A549 (cell line): ENCODE measurements at regions not wholly inside any gene's neighbourhood (a gene's known extent, or its start where the extent isn't known, plus 50 kb on each side); places are given as distances from the start of the nearest gene placed in this dataset.

Experiments used
- ATAC-seq, 2 experiments: fragments of 200-7000 bp in 1 of 2; fragments of >200 bp in 1 of 2; cut with Nextera tagmentation in 1 of 2; cut with Tn5 transposase in 1 of 2; 3 replicates each; pipeline versions ENCODE4 v1.8.0 to v1.9.1; 2018 to 2020; ENCODE audit warnings: mild to moderate bottlenecking in 1 of 2, moderate library complexity in 1 of 2
- CTCF ChIA-PET: fragments of 300-600 bp; sonication (Branson Sonifier 250); formaldehyde crosslinking; extraction: SDS; loops from one replicate; lab custom pipeline; 2021; ENCODE audit warnings: antibody characterized with exemption, inconsistent platforms; lab: Yijun Ruan, JAX
- POLR2A ChIA-PET: fragments of 350-600 bp; formaldehyde crosslinking; extraction: SDS; loops from one replicate; lab custom pipeline; 2021; ENCODE audit warnings: antibody characterized with exemption, inconsistent platforms; lab: Yijun Ruan, JAX
- DNase-seq, 2 experiments: peaks; one replicate each; pipeline versions ENCODE4 v3.0.0 to v3.0.0-alpha.2; 2011 to 2016; ENCODE audit warnings: low read depth in 1 of 2, low spot score in 1 of 2
- FAIRE-seq: peaks from 2 replicates; lab custom pipeline; 2011; peaks lifted over from hg19 to GRCh38; lab: Jason Lieb, UNC
- H3K27ac ChIP-seq, 2 experiments: fragments of >200 bp; sonication (Bioruptor Twin); formaldehyde crosslinking; 3 replicates each; pipeline ENCODE4 v1.5.1; 2016 to 2017
- H3K4me1 ChIP-seq: fragments of >200 bp; sonication (Bioruptor Twin); formaldehyde crosslinking; 3 replicates; pipeline ENCODE4 v1.6.1; 2016
- H3K4me2 ChIP-seq: fragments of >200 bp; sonication (Bioruptor Twin); formaldehyde crosslinking; 3 replicates; pipeline ENCODE4 v1.6.1; 2016
- H3K4me3 ChIP-seq: fragments of >200 bp; sonication (Bioruptor Twin); formaldehyde crosslinking; 3 replicates; pipeline ENCODE4 v1.5.1; 2016
- H3K9me3 ChIP-seq: fragments of >200 bp; sonication (Bioruptor Twin); formaldehyde crosslinking; 3 replicates; pipeline ENCODE4 v1.6.1; 2016
- ATOH8 ChIP-seq: fragments of 250-450 bp; sonication (Bioruptor Pico); IDR thresholded peaks from 2 replicates; pipeline ENCODE4 v1.5.0; 2020; ENCODE audit warnings: low read depth, mild to moderate bottlenecking, moderate library complexity
- BHLHE40 ChIP-seq: IDR thresholded peaks from 2 replicates; pipeline ENCODE4 v1.6.1; 2012; ENCODE audit warnings: low read depth, low read length, inconsistent platforms
- CBX8 ChIP-seq: fragments of 200-600 bp; sonication (generic); IDR thresholded peaks from 2 replicates; pipeline ENCODE4 v1.6.1; 2016
- CTCF ChIP-seq: fragments of >200 bp; sonication (Bioruptor Twin); formaldehyde crosslinking; IDR thresholded peaks from 3 replicates; pipeline ENCODE4 v1.5.1; 2016
- E2F6 ChIP-seq: IDR thresholded peaks from 2 replicates; pipeline ENCODE4 v1.6.1; 2012; ENCODE audit warnings: low read depth, borderline replicate concordance
- EHF ChIP-seq: fragments of 250-450 bp; sonication (Bioruptor Pico); IDR thresholded peaks from 2 replicates; pipeline ENCODE4 v1.5.0; 2020; ENCODE audit warnings: mild to moderate bottlenecking
- EHMT2 ChIP-seq: fragments of 200-600 bp; sonication (generic); IDR thresholded peaks from 2 replicates; pipeline ENCODE4 v1.6.1; 2016; ENCODE audit warnings: antibody characterized with exemption, low read depth, mild to moderate bottlenecking, moderate library complexity
- ESRRA ChIP-seq: fragments of 150-350 bp; IDR thresholded peaks from 2 replicates; pipeline ENCODE4 v1.6.1; 2014; ENCODE audit warnings: mild to moderate bottlenecking, low read length, borderline replicate concordance
- FOSL2 ChIP-seq, 2 experiments: fragments of 450-650 bp in 1 of 2; fragments of >200 bp in 1 of 2; sonication (Bioruptor Twin) in 1 of 2; formaldehyde crosslinking; IDR thresholded peaks; 2 replicates each; pipeline versions ENCODE4 v1.5.0 to v1.6.1; 2016 to 2020; ENCODE audit warnings: mild to moderate bottlenecking in 1 of 2, moderate library complexity in 1 of 2
- HES2 ChIP-seq: fragments of >200 bp; sonication (Bioruptor Twin); formaldehyde crosslinking; IDR thresholded peaks from 2 replicates; pipeline ENCODE4 v1.6.1; 2016
- HOXB13 ChIP-seq: fragments of 250-450 bp; sonication (Bioruptor Pico); IDR thresholded peaks from 2 replicates; pipeline ENCODE4 v1.5.0; 2020; ENCODE audit warnings: low read depth, mild to moderate bottlenecking, moderate library complexity
- HOXB5 ChIP-seq: fragments of 250-450 bp; sonication (Bioruptor Pico); IDR thresholded peaks from 2 replicates; pipeline ENCODE4 v1.5.0; 2020; ENCODE audit warnings: mild to moderate bottlenecking, moderate library complexity
- KDM5A ChIP-seq: fragments of 200-600 bp; sonication (generic); IDR thresholded peaks from 2 replicates; pipeline ENCODE4 v1.6.1; 2016; ENCODE audit warnings: antibody characterized with exemption, mild to moderate bottlenecking
- MAZ ChIP-seq: fragments of 150-350 bp; IDR thresholded peaks from 2 replicates; pipeline ENCODE4 v1.6.1; 2014; ENCODE audit warnings: antibody characterized with exemption, low read depth, low read length, borderline replicate concordance
- MYC ChIP-seq: IDR thresholded peaks from 2 replicates; pipeline ENCODE4 v1.6.1; 2012; ENCODE audit warnings: mild to moderate bottlenecking, inconsistent platforms, low read length, improper control_type of control experiment, borderline replicate concordance
- NR3C1 ChIP-seq: fragments of >200 bp; sonication (Bioruptor Twin); formaldehyde crosslinking; IDR thresholded peaks from 3 replicates; pipeline ENCODE4 v1.6.1; 2017
- POLR2AphosphoS2 ChIP-seq: conservative IDR thresholded peaks from 2 replicates; pipeline ENCODE4 v1.6.1; 2012; ENCODE audit warnings: low read length, improper control_type of control experiment, inconsistent platforms
- RAD21 ChIP-seq, 2 experiments: fragments of >200 bp in 1 of 2; sonication (Bioruptor Twin) in 1 of 2; formaldehyde crosslinking in 1 of 2; IDR thresholded peaks in 1 of 2; conservative IDR thresholded peaks in 1 of 2; 2 replicates in 1 of 2; 3 replicates in 1 of 2; pipeline ENCODE4 v1.6.1; 2012 to 2018; ENCODE audit warnings: inconsistent platforms in 1 of 2
- RARB ChIP-seq: fragments of 250-450 bp; sonication (Bioruptor Pico); IDR thresholded peaks from 2 replicates; pipeline ENCODE4 v1.8.0; 2021; ENCODE audit warnings: mild to moderate bottlenecking, moderate library complexity
- RNF2 ChIP-seq: fragments of 200-600 bp; sonication (generic); IDR thresholded peaks from 2 replicates; pipeline ENCODE4 v1.6.1; 2016; ENCODE audit warnings: low read depth, mild to moderate bottlenecking, antibody characterized with exemption, moderate library complexity, borderline replicate concordance
- SMC3 ChIP-seq: fragments of >200 bp; sonication (Bioruptor Twin); formaldehyde crosslinking; IDR thresholded peaks from 3 replicates; pipeline ENCODE4 v1.6.1; 2018; ENCODE audit warnings: inconsistent platforms
- TFCP2L1 ChIP-seq: fragments of 250-450 bp; sonication (Bioruptor Pico); IDR thresholded peaks from 2 replicates; pipeline ENCODE4 v1.5.0; 2021; ENCODE audit warnings: mild to moderate bottlenecking
- TP53 ChIP-seq: fragments of 250-450 bp; sonication (Bioruptor Pico); IDR thresholded peaks from 2 replicates; pipeline ENCODE4 v1.5.0; 2021; ENCODE audit warnings: mild to moderate bottlenecking, moderate library complexity
- USF2 ChIP-seq: fragments of 450-650 bp; IDR thresholded peaks from 2 replicates; pipeline ENCODE4 v1.6.1; 2014; ENCODE audit warnings: antibody characterized with exemption
- ZC3H11A ChIP-seq: fragments of 450-650 bp; IDR thresholded peaks from 2 replicates; pipeline ENCODE4 v1.6.1; 2014; ENCODE audit warnings: antibody characterized with exemption, mild to moderate bottlenecking
- ZSCAN20 ChIP-seq: fragments of 250-450 bp; sonication (Bioruptor Pico); IDR thresholded peaks from 2 replicates; pipeline ENCODE4 v1.8.0; 2022; ENCODE audit warnings: mild to moderate bottlenecking, moderate library complexity
- WGBS: methylation state at CpG from one replicate; pipeline ENCODE4 v1.1.6; 2017; ENCODE audit errors: missing lambda C conversion rate; 5-methylcytosine and 5-hydroxymethylcytosine counted together
- TF ChIP-seq, protein P1 (sequence below): IDR thresholded peaks from 2 replicates; pipeline ENCODE4 v1.6.1; 2012

DNA sequence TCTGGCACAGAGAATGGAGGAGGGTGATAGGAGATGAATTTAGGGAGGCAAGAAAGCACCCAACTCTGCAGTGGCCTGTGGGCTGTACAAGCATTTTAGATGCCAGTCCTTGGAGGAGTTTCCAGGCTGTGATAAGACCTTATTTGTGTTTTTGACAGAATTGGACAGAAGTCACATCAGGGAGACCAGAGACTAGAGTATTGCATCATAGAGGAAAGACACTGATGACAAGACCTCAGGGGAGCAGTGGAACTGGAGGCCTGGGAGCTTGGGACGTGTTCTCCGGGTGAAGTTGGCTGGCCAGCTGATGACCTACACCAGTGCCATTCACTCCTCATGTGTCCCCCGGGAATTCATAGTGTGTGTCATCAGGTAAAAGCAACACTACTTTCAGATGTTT is 284.0 kb upstream of the ZFP42 start:
- CTCF ChIA-PET: no interaction called here
- FAIRE-seq: no peak
- 79% methylated on average over 3 of the region's 3 CpGs for WGBS

GRCh38 chr4:187714957-187715356 is 280.6 kb upstream of the ZFP42 start:
- FAIRE-seq: no peak
- WGBS: 84% methylated on average over 5 of the region's 5 CpGs
- TF ChIP-seq ZSCAN20 (CRISPR knock-in tag) (no peak), RAD21 (conservative IDR thresholded peaks at IDR 0.05 in 1 of 2, IDR thresholded peaks at IDR 0.05 in 1 of 2) (no peak), HES2 (no peak), FOSL2 (IDR thresholded peaks at IDR 0.05) (no peak), FOSL2 (CRISPR knock-in tag; IDR thresholded peaks at IDR 0.05) (no peak), MYC (no peak), HOXB5 (CRISPR knock-in tag) (no peak), RNF2 (no peak), TFCP2L1 (CRISPR knock-in tag) (no peak), ATOH8 (CRISPR knock-in tag) (no peak), USF2 (no peak), BHLHE40 (no peak), HOXB13 (CRISPR knock-in tag) (no peak)
- TF ChIP-seq, all 56 proteins: peak for 0
- ATAC-seq (no peak), DNase-seq (no peak)
- Histone ChIP-seq H3K9me3 (no peaks in the 10 kb centered on the region), H3K27ac (no peak overlapping the region), H3K4me1 (no peaks in the 10 kb centered on the region), H3K4me3 (no peak overlapping the region), H3K4me2 (no peak overlapping the region)
- CTCF ChIA-PET: interaction anchor here (0.6 kb wide), 1 partner anchor 220 kb away, joined by 3 read pairs; no protein-coding TSS in a partner anchor
- POLR2A ChIA-PET: no interaction called here

More for the DNA sequence above, 284.0 kb upstream of the ZFP42 start:
- H3K4me1 ChIP-seq: no peaks in the 10 kb centered on the region
- no peak overlapping the region for H3K4me3 ChIP-seq
- DNase-seq: no peak
- no peak overlapping the region for H3K27ac ChIP-seq
- 0 out of 3 replicates have a peak, but pooled peaks cover 2% of the 10 kb centered on the region for H3K9me3 ChIP-seq
- TF ChIP-seq EHF (CRISPR knock-in tag): no peak
- TF ChIP-seq EHMT2: no peak
- TF ChIP-seq BHLHE40: no peak
- TF ChIP-seq ZC3H11A: no peak
- no peak for TF ChIP-seq NR3C1
- TF ChIP-seq E2F6: no peak
- no peak for TF ChIP-seq MYC
- TF ChIP-seq MAZ: no peak
- TF ChIP-seq CBX8: no peak
- TF ChIP-seq CTCF: no peak
- no peak for TF ChIP-seq TP53 (CRISPR knock-in tag)
- no peak for TF ChIP-seq ESRRA
- no peak for TF ChIP-seq KDM5A
- TF ChIP-seq HOXB13 (CRISPR knock-in tag): no peak
- TF ChIP-seq, protein P1, sequence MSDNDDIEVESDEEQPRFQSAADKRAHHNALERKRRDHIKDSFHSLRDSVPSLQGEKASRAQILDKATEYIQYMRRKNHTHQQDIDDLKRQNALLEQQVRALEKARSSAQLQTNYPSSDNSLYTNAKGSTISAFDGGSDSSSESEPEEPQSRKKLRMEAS: no peak
- no peak for TF ChIP-seq SMC3
- TF ChIP-seq TFCP2L1 (CRISPR knock-in tag): no peak
- TF ChIP-seq USF2: no peak
- no peak for TF ChIP-seq RARB (CRISPR knock-in tag)
- TF ChIP-seq POLR2AphosphoS2: no peak
- no peak overlapping the region for H3K4me2 ChIP-seq
- POLR2A ChIA-PET: no interaction called here
- no peak for ATAC-seq
